ENCODE measurements at regions not wholly inside any gene's neighbourhood (a gene's known extent, or its start where the extent isn't known, plus 50 kb on each side); places are given as distances from the start of the nearest gene placed in this dataset.

- no peak for DNase-seq
These were observed 99.0 kb upstream of the TSHZ3 start for GRCh38 chr19:31448221-31448657.

- no peak for DNase-seq
These were observed 100.1 kb upstream of the TSHZ3 start for GRCh38 chr19:31449379-31449778.

- no peak for DNase-seq
These were observed 101.5 kb upstream of the TSHZ3 start for GRCh38 chr19:31450696-31451095.

- DNase-seq, result no peak
These were observed 102.6 kb upstream of the TSHZ3 start for GRCh38 chr19:31451686-31452330.

- DNase-seq, result no peak
These were observed 110.2 kb upstream of the TSHZ3 start for GRCh38 chr19:31459430-31459829.

GRCh38 chr19:31461814-31462539 is 112.7 kb upstream of the TSHZ3 start:
- no peak for DNase-seq

GRCh38 chr19:31470229-31470939 is 121.1 kb upstream of the TSHZ3 start:
- DNase-seq, result no peak

GRCh38 chr19:31470952-31471351 is 121.7 kb upstream of the TSHZ3 start:
- no peak for DNase-seq

GRCh38 chr19:31478241-31478640 is 129.0 kb upstream of the TSHZ3 start:
- DNase-seq, result no peak

GRCh38 chr19:31483226-31483857 is 134.1 kb upstream of the TSHZ3 start:
- DNase-seq, result no peak

- DNase-seq, result peak in 1 of 2 experiments; percentile 8
These were observed 135.7 kb upstream of the TSHZ3 start for GRCh38 chr19:31484858-31485410.

GRCh38 chr19:31485472-31485871 is 136.2 kb upstream of the TSHZ3 start:
- no peak for DNase-seq

- DNase-seq, result no peak
These were observed 142.0 kb upstream of the TSHZ3 start for GRCh38 chr19:31491242-31491641.

- no peak for DNase-seq
These were observed 142.8 kb upstream of the TSHZ3 start for GRCh38 chr19:31492050-31492449.

GRCh38 chr19:31496076-31496475 is 146.8 kb upstream of the TSHZ3 start:
- DNase-seq, result no peak

GRCh38 chr19:31497709-31498108 is 148.5 kb upstream of the TSHZ3 start:
- no peak for DNase-seq

- no peak for DNase-seq
These were observed 149.5 kb upstream of the TSHZ3 start for GRCh38 chr19:31498781-31499180.

GRCh38 chr19:31499281-31500196 is 150.3 kb upstream of the TSHZ3 start:
- no peak for DNase-seq

GRCh38 chr19:31500197-31500830 is 151.1 kb upstream of the TSHZ3 start:
- DNase-seq, result no peak

GRCh38 chr19:31500946-31501345 is 151.7 kb upstream of the TSHZ3 start:
- no peak for DNase-seq

GRCh38 chr19:31501427-31502195 is 152.4 kb upstream of the TSHZ3 start:
- DNase-seq, result no peak
